HEK293 (cell line): ENCODE measurements at regions not wholly inside any gene's neighbourhood (a gene's known extent, or its start where the extent isn't known, plus 50 kb on each side); places are given as distances from the start of the nearest gene placed in this dataset.
"Not testable (repeated sequence)": the region's sequence is repeated elsewhere in the genome, so short reads cannot be mapped to it uniquely, and the experiment has no call there.

ENCODE experiments used
- CTCF ChIA-PET: fragments of 350-600 bp; formaldehyde crosslinking; extraction: SDS; loops from one replicate; lab custom pipeline; 2021; ENCODE audit warnings: antibody characterized with exemption; lab: Yijun Ruan, JAX
- POLR2A ChIA-PET: fragments of 300-600 bp; formaldehyde crosslinking; extraction: SDS; loops from one replicate; lab custom pipeline; 2020; ENCODE audit warnings: antibody characterized with exemption, inconsistent platforms; lab: Yijun Ruan, JAX
- H3K27ac ChIP-seq: fragments of 200-500 bp; sonication (Bioruptor generic); 2 replicates; pipeline ENCODE4 v1.5.1; 2014; ENCODE audit warnings: low read depth, low read length, control low read depth, inconsistent platforms; ENCODE audit errors: extremely low read depth
- H3K36me3 ChIP-seq, 2 experiments: fragments of 200-500 bp in 1 of 2; sonication (Bioruptor generic) in 1 of 2; 1 replicate in 1 of 2; 2 replicates in 1 of 2; pipeline ENCODE4 v1.5.1; 2014 to 2017; ENCODE audit warnings: inconsistent platforms in 2 of 2, low read length in 2 of 2; ENCODE audit not compliant: control insufficient read depth in 2 of 2, insufficient read depth in 1 of 2
- H3K4me1 ChIP-seq: fragments of 200-500 bp; sonication (Bioruptor generic); 2 replicates; pipeline ENCODE4 v1.5.1; 2014; ENCODE audit warnings: mild to moderate bottlenecking, low read length, inconsistent platforms; ENCODE audit not compliant: control insufficient read depth, insufficient read depth
- H3K4me3 ChIP-seq: 2 replicates; pipeline ENCODE4 v1.5.1; 2011; ENCODE audit warnings: low read depth, mild to moderate bottlenecking, control low read depth, low read length, moderate library complexity
- H3K9me3 ChIP-seq: fragments of 200-500 bp; sonication (Bioruptor generic); 2 replicates; pipeline ENCODE4 v1.5.1; 2014; ENCODE audit warnings: low read depth, low read length, inconsistent platforms; ENCODE audit not compliant: control insufficient read depth, insufficient read depth
- BCL11B ChIP-seq: fragments of 450-650 bp; formaldehyde crosslinking; IDR thresholded peaks from 2 replicates; pipeline ENCODE4 v1.5.1; 2016; ENCODE audit warnings: low read depth, missing biosample characterization, missing genetic modification characterization
- INSM2 ChIP-seq: fragments of 450-650 bp; formaldehyde crosslinking; IDR thresholded peaks from 2 replicates; pipeline ENCODE4 v1.5.1; 2016; ENCODE audit warnings: missing biosample characterization, missing genetic modification characterization
- KLF16 ChIP-seq: fragments of 450-650 bp; formaldehyde crosslinking; IDR thresholded peaks from 2 replicates; pipeline ENCODE4 v1.5.1; 2017; ENCODE audit warnings: missing biosample characterization, missing genetic modification characterization
- ZBTB49 ChIP-seq: fragments of 450-650 bp; formaldehyde crosslinking; IDR thresholded peaks from 2 replicates; pipeline ENCODE4 v1.5.1; 2016; ENCODE audit warnings: missing biosample characterization, missing genetic modification characterization, low read depth
- ZFP37 ChIP-seq: fragments of 450-650 bp; formaldehyde crosslinking; IDR thresholded peaks from 2 replicates; pipeline ENCODE4 v1.5.1; 2016; ENCODE audit warnings: missing biosample characterization, missing genetic modification characterization
- ZFP69B ChIP-seq: fragments of 450-650 bp; formaldehyde crosslinking; IDR thresholded peaks from 2 replicates; pipeline ENCODE4 v1.5.1; 2016; ENCODE audit warnings: missing biosample characterization, missing genetic modification characterization
- ZNF112 ChIP-seq: fragments of 450-650 bp; formaldehyde crosslinking; IDR thresholded peaks from 2 replicates; pipeline ENCODE4 v1.5.0; 2017; ENCODE audit warnings: missing biosample characterization, missing genetic modification characterization
- ZNF121 ChIP-seq: fragments of 450-650 bp; formaldehyde crosslinking; IDR thresholded peaks from 2 replicates; pipeline ENCODE4 v1.5.1; 2016; ENCODE audit warnings: missing biosample characterization, missing genetic modification characterization
- ZNF155 ChIP-seq: fragments of 450-650 bp; formaldehyde crosslinking; IDR thresholded peaks from 2 replicates; pipeline ENCODE4 v1.5.1; 2016; ENCODE audit warnings: missing biosample characterization, missing genetic modification characterization
- ZNF560 ChIP-seq: fragments of 450-650 bp; formaldehyde crosslinking; IDR thresholded peaks from 2 replicates; pipeline ENCODE4 v1.5.1; 2017; ENCODE audit warnings: missing biosample characterization, missing genetic modification characterization, borderline replicate concordance
- ZNF585B ChIP-seq: fragments of 450-650 bp; formaldehyde crosslinking; IDR thresholded peaks from 2 replicates; pipeline ENCODE4 v1.5.1; 2016; ENCODE audit warnings: missing biosample characterization, missing genetic modification characterization
- ZNF658 ChIP-seq: fragments of 450-650 bp; formaldehyde crosslinking; IDR thresholded peaks from 2 replicates; pipeline ENCODE4; 2016; ENCODE audit warnings: missing biosample characterization, missing genetic modification characterization
- ZNF660 ChIP-seq: fragments of 450-650 bp; IDR thresholded peaks from 2 replicates; pipeline ENCODE4 v1.5.1; 2018; ENCODE audit warnings: missing biosample characterization, mild to moderate bottlenecking, missing genetic modification characterization
- ZNF701 ChIP-seq: fragments of 450-650 bp; formaldehyde crosslinking; IDR thresholded peaks from 2 replicates; pipeline ENCODE4 v1.5.1; 2016; ENCODE audit warnings: missing biosample characterization, missing genetic modification characterization
- ZNF792 ChIP-seq: fragments of 450-650 bp; formaldehyde crosslinking; IDR thresholded peaks from 2 replicates; pipeline ENCODE4 v1.5.1; 2016; ENCODE audit warnings: missing biosample characterization, missing genetic modification characterization
- ZSCAN18 ChIP-seq: fragments of 450-650 bp; formaldehyde crosslinking; IDR thresholded peaks from 2 replicates; pipeline ENCODE4 v1.5.1; 2016; ENCODE audit warnings: missing biosample characterization, missing genetic modification characterization

GRCh38 chr20:43827940-43828562 is 86.6 kb upstream of the TOX2 start:
- no peaks in the 10 kb centered on the region for H3K4me1 ChIP-seq
- ChIA-PET CTCF (interaction anchor here (0.7 kb wide), 2 partner anchors 81 to 422 kb away, joined by 3 read pairs; no protein-coding TSS in a partner anchor), POLR2A (no interaction called here)
- H3K36me3 ChIP-seq, result no peaks in the 10 kb centered on the region
- no peak overlapping the region for H3K27ac ChIP-seq
- no peak overlapping the region for H3K4me3 ChIP-seq
- no peaks in the 10 kb centered on the region for H3K9me3 ChIP-seq
- TF ChIP-seq ZNF658 (tag by site-specific recombination), result no peak
- TF ChIP-seq BCL11B, result no peak
- TF ChIP-seq ZSCAN18 (tag by site-specific recombination), result no peak
- no peak for TF ChIP-seq INSM2 (tag by site-specific recombination)
- TF ChIP-seq ZNF585B (tag by site-specific recombination), result no peak
- TF ChIP-seq ZNF560 (tag by site-specific recombination), result no peak
- TF ChIP-seq ZNF792 (tag by site-specific recombination), result no peak
- no peak for TF ChIP-seq ZFP37
- no peak for TF ChIP-seq ZBTB49 (tag by site-specific recombination)
- no peak for TF ChIP-seq ZNF660 (tag by site-specific recombination)
- TF ChIP-seq ZFP69B (tag by site-specific recombination), result no peak
- TF ChIP-seq ZNF701, result no peak
- TF ChIP-seq ZNF121 (tag by site-specific recombination), result no peak

- POLR2A ChIA-PET, H3K27ac ChIP-seq, H3K9me3 ChIP-seq, H3K36me3 ChIP-seq, H3K4me1 ChIP-seq, H3K4me3 ChIP-seq: not testable (repeated sequence)
- CTCF ChIA-PET, result interaction anchor here (0.6 kb wide), 1 partner anchor 14 kb away, joined by 4 read pairs; no protein-coding TSS in a partner anchor
These were observed 87.7 kb upstream of the TOX2 start for GRCh38 chr20:43826943-43827342.

GRCh38 chr20:43825581-43825980 is 89.1 kb upstream of the TOX2 start:
- Histone ChIP-seq H3K9me3 (no peaks in the 10 kb centered on the region), H3K4me3 (no peak overlapping the region), H3K27ac (no peak overlapping the region), H3K36me3 (no peaks in the 10 kb centered on the region), H3K4me1 (no peaks in the 10 kb centered on the region)
- no peak for TF ChIP-seq KLF16 (tag by site-specific recombination)
- TF ChIP-seq ZNF112 (tag by site-specific recombination), result no peak
- no peak for TF ChIP-seq ZNF155 (tag by site-specific recombination)
- ChIA-PET CTCF (interaction anchor here (1.5 kb wide), 1 partner anchor 14 kb away, joined by 4 read pairs; no protein-coding TSS in a partner anchor), POLR2A (no interaction called here)
